ENCODE measurements at regions not wholly inside any gene's neighbourhood (a gene's known extent, or its start where the extent isn't known, plus 50 kb on each side); places are given as distances from the start of the nearest gene placed in this dataset.

DNA sequence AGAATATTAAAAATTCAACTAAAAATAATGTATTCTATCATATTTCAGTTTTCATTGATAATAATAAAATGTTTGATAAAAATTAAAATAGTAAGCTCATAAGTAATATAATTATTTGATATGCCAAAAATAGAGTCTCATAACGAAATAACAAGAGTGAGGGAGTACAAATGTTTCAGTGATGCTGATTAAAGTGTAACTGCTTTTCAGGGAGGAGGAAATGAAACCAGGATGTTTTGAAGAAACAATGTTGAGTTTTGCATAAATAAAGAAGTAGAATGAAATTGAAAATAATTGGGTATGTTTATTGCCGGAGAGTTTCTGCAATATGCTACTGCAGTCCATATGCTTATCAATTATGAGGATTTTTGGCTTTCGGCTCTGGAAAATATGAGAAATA, 1159.8 kb upstream of the ADGRL2 start:
- TF ChIP-seq, protein P1, sequence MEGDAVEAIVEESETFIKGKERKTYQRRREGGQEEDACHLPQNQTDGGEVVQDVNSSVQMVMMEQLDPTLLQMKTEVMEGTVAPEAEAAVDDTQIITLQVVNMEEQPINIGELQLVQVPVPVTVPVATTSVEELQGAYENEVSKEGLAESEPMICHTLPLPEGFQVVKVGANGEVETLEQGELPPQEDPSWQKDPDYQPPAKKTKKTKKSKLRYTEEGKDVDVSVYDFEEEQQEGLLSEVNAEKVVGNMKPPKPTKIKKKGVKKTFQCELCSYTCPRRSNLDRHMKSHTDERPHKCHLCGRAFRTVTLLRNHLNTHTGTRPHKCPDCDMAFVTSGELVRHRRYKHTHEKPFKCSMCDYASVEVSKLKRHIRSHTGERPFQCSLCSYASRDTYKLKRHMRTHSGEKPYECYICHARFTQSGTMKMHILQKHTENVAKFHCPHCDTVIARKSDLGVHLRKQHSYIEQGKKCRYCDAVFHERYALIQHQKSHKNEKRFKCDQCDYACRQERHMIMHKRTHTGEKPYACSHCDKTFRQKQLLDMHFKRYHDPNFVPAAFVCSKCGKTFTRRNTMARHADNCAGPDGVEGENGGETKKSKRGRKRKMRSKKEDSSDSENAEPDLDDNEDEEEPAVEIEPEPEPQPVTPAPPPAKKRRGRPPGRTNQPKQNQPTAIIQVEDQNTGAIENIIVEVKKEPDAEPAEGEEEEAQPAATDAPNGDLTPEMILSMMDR (conservative IDR thresholded peaks at IDR 0.05; ENCODE audit: low read length) = no peak
- no peak for TF ChIP-seq EZH2phosphoT487 (IDR thresholded peaks at IDR 0.05; ENCODE audit: borderline replicate concordance, low read depth, low read length)
